HPDE6-E6E7 (cell line): ENCODE measurements at regions not wholly inside any gene's neighbourhood (a gene's known extent, or its start where the extent isn't known, plus 50 kb on each side); places are given as distances from the start of the nearest gene placed in this dataset.

Experiments used
- DNase-seq: peaks from one replicate; pipeline ENCODE4 v3.0.0; 2011; ENCODE audit warnings: missing footprints; ENCODE audit errors: extremely low spot score

- DNase-seq, result no peak
These were observed 222.8 kb downstream of the SPATA18 start for GRCh38 chr4:52273885-52274284.

GRCh38 chr4:52288212-52288855 is 237.2 kb downstream of the SPATA18 start:
- DNase-seq, result no peak

DNA sequence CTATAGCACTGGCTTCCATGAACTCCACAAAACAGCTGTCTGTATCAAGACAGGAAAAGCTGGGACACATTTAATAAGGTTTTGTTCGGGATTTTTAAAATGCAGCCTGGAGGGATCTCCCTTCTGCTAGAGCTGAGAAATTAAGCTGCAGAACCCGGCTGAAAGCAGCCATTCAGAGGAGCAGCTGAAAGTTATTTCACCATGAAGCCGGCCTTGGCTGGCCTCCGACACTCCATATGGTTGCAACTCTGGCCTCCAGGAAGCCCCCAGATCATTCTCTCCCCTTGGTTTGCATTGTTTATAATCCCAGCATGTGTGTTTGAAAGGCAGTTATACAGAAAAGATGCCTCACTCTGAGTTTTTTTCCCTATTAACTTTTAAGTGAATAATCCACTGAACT is 239.4 kb downstream of the SPATA18 start:
- DNase-seq, result no peak

DNA sequence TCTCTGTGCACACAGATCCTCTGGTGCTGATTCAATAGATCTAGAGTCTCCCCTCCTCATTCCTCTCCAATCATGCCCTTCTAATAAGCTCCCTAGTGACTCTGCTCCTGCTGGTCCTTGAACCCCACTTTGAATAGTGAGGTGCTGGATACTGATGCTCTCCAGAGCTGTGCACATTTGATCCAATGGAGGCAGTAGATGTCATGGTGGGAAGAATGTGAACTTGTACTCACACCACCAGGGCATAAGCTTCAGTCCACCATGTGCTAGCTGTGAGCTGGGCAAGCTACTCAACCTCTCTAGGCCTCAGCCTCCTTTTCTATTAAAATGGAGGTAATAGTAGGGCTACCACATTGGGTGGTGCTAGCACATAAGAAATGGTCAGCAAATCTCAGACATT is 241.1 kb downstream of the SPATA18 start:
- no peak for DNase-seq

DNA sequence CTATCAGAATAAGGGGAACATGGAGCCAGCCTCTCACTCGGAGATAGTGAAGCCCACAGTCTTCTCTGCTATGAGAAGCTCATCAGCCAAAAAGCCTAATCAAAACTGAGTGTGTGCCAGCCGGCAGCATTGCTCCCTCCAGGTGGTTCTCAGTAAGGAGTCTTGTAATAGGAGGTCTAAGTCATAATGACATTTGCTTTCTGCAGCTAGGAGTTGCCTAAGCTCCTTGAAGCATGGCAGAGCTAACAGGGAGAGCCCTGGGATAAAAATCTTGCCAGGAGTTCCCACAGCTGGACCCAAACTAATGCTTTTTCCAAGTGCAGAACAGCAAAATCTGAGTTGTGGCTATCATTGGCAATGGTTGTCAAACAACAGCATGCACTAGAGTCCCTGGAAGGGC is 245.2 kb downstream of the SPATA18 start:
- DNase-seq, result no peak

GRCh38 chr4:52298444-52298843 is 247.3 kb downstream of the SPATA18 start:
- DNase-seq, result no peak

- no peak for DNase-seq
These were observed 248.0 kb downstream of the SPATA18 start for GRCh38 chr4:52299120-52299519.

DNA sequence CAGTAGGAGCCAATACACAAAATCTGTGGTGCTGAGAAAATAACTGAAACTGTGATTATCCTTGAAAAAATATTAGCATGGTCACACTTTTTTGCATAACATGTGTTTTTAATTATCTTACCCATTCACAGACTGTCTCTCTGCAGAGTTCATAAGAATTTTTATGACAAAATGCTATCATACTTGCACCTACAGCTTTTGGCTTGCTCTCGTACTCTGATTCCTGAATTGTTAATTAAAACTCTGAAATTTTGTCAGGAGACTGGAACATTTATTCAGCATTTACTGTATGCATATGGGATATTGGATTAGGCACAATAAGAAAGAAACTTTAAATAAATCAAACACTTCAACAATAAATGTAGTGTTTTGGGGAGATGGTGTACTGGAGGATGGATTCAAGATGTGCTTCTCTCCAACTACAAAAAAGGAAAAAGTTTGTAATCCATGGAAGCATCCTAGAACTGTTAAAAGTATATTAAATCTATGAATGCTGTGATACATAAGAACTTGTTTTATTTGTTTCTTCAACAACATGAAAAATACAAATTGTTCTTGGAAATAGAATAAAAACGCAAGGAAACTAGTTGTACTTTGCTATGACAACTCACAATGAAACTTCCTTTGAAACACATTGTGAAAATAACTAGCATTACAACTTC is 260.5 kb downstream of the SPATA18 start:
- no peak for DNase-seq

GRCh38 chr4:52312722-52313121 is 261.6 kb downstream of the SPATA18 start:
- DNase-seq, result peak; percentile 26

DNA sequence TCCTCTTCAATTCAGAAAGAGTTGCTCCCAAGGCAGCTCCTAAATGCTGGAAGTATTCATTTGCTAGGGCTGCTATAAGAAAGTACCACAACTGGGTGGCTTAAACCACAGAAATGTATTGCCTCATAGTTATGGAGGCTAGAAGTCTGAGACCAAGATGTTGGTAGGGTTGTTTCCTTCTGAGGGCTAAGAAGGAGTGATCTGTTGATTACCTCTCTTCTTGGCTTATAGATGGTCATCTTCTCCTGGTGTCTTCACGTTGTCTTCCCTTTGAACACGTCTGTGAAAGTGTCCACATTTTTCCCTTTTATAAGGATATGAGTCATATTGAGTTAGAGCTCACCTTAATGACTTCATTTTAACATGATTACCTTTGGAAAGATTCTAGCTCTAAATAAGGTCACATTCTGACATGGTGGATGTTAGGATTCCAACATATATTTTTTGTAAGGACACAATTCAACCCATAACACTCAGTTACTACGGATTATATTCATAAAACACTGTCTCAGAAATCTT is 266.3 kb downstream of the SPATA18 start:
- no peak for DNase-seq

GRCh38 chr4:52317981-52318380 is 266.9 kb downstream of the SPATA18 start:
- DNase-seq, result peak; percentile 71

- no peak for DNase-seq
These were observed 278.8 kb downstream of the SPATA18 start for GRCh38 chr4:52329894-52330293.

GRCh38 chr4:52343595-52343994 is 292.5 kb downstream of the SPATA18 start:
- no peak for DNase-seq

DNA sequence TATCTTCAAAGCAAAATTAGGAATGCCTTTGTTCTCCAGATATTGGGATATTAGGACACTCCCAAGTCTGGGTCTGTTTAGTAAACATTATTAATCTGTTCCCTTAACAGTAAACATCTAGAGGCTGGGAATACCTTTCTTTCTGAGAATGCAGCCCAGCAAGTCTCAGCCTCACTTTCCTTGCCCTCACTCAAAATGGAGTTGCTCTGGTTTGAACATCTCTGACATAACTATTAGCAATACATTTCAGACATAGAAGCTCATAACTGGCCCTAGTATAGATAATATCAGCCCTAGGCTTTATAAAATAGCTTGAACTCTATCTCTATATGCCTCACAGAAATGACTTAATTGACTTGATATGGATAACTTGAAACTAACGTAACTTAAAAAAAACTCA is 299.8 kb downstream of the SPATA18 start:
- no peak for DNase-seq

DNA sequence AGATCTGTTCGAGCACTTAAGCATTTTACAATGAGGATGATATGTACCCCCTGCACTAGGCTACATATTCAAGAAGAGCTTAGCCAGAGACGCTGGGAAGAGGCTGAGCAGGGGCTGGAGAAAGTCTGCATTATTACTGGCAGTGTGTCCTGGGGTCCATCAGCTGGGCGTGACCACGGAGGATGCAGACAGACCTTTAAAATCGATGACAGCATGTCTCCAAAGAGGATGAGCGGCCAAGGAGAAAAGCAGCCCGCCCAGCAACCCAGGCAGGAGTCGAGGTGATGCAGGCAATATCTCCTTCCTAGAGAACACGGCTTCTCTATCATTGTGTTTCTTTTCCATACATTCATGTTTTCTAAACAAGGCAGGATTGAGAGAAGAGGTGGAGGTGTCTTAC is 300.7 kb downstream of the USP46 start:
- DNase-seq, result no peak

- no peak for DNase-seq
These were observed 300.2 kb downstream of the USP46 start for GRCh38 chr4:52358883-52359321.

- DNase-seq, result no peak
These were observed 292.9 kb downstream of the USP46 start for GRCh38 chr4:52366191-52366590.

DNA sequence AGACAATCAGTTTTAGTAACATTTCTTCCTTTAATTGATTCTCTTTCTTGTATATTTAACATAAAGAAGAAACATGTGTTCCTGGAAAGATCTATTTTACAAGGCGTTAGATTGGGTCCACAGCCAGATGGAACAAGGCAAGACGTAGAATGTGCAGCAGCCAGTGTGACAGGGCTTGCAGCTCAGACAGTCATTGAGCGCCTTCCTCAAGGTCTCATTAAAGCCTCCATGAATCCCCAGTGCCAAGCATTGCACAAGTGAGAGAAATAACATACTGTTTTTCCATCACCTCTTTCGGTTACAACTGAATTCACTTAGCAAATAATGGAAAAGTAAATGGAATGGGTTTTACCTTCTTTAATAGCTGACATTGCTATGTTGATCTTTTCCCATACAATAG is 292.5 kb downstream of the USP46 start:
- no peak for DNase-seq

DNA sequence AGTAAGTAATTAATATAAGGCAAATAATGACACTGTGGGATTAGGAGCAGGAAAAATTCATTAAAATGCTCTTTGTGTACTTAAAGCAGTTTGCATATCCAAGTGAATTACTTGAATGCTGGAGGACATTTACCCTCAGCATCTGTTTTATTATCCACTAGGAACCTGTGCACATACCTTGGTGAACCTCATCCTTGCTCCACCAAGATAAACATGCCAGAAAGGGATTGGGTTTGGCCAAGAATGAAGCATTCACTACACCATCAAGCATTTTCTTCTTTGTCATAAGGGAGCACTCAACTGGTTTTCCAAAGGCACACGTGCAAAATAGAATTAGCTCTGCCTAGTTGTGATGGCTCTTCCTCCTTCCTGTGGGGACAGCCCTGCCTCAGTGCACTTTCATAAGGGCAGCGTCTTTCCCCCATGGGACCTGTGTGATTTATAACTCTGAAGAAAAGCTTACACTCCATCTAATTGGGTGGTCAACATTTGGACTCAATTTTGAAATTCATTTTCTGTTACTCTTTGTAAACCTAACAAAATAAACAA is 291.7 kb downstream of the USP46 start:
- no peak for DNase-seq

DNA sequence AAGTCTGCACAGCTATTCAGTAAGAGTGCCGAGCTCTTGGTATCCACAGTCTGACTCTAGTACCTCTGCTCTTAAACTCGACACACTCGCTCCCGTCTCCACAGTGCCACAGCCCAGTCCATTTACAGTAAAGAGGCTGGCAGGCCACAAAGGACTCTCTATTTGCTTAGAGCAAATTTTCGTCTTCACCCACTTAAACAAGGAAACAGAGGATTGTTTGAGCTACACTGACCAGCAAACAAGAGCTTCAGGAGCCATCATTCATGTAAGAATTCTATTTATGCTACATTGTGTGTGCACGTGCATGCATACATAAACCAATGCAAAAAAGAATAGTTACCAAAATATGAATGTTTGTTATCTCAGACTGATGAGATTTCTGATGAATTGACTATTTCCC is 290.2 kb downstream of the USP46 start:
- no peak for DNase-seq

DNA sequence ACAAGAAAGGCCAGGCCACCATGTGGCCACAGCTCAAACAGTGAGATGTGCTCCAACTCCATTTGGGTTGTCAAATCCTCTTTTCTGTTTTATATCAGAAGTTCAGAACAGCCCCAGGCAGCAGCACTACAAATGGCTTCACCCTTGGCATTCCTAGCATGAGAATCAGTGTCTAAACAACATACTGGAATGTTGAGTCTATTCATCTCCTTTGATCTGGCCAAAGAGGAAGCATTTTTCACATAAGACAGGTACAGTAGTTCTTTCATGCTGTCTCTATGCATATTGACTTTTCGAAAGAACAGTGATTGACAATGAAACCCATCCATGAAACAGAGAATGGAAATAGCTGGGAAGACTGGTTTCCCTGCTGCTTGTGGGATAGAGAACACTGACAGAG is 289.5 kb downstream of the USP46 start:
- DNase-seq, result no peak

DNA sequence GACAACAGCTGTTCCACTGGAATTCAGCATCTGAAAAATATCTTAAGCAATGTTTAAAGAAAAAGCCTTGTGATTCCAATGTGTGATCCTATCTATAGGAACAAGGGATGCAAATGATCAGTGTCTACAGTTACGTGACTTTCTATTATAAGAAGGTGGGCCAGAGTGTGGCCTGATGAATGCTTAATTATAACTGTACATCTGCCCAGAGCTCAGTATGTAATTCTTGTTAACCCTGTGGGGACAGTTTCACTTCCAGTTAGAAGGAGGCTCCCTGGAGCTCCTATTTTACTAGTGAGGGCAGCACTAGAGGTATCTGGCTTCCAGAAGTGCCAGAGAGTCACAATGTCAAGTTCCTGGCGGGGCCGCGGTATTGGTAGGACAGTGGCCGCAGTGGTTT is 288.5 kb downstream of the USP46 start:
- DNase-seq, result no peak

- DNase-seq, result no peak
These were observed 287.3 kb downstream of the USP46 start for GRCh38 chr4:52371841-52372240.
